ENCODE measurements at regions not wholly inside any gene's neighbourhood (a gene's known extent, or its start where the extent isn't known, plus 50 kb on each side); places are given as distances from the start of the nearest gene placed in this dataset.

GRCh38 chr4:3704669-3705068, 61.5 kb upstream of the ADRA2C start:
- no peak for DNase-seq

- no peak for DNase-seq
Observed at GRCh38 chr4:3703677-3704521, 62.3 kb upstream of the ADRA2C start.

- peak in 1 of 2 experiments; percentile 19 for DNase-seq
Observed at GRCh38 chr4:3703343-3703676, 62.9 kb upstream of the ADRA2C start.

- no peak for DNase-seq
Observed at GRCh38 chr4:3702561-3703221, 63.5 kb upstream of the ADRA2C start.

- no peak for DNase-seq
Observed at GRCh38 chr4:3701736-3702560, 64.2 kb upstream of the ADRA2C start.

- DNase-seq: no peak
Observed at GRCh38 chr4:3701271-3701734, 64.9 kb upstream of the ADRA2C start.

- DNase-seq: no peak
Observed at GRCh38 chr4:3700736-3701135, 65.4 kb upstream of the ADRA2C start.

- no peak for DNase-seq
Observed at GRCh38 chr4:3700223-3700622, 66.0 kb upstream of the ADRA2C start.

- DNase-seq: no peak
Observed at GRCh38 chr4:3699678-3700077, 66.5 kb upstream of the ADRA2C start.

GRCh38 chr4:3699261-3699660, 66.9 kb upstream of the ADRA2C start:
- DNase-seq: no peak

- DNase-seq: no peak
Observed at GRCh38 chr4:3697033-3697432, 69.2 kb upstream of the ADRA2C start.

- no peak for DNase-seq
Observed at GRCh38 chr4:3690551-3691152, 75.5 kb upstream of the ADRA2C start.

GRCh38 chr4:3689576-3690550, 76.3 kb upstream of the ADRA2C start:
- DNase-seq: no peak

- no peak for DNase-seq
Observed at GRCh38 chr4:3689006-3689405, 77.2 kb upstream of the ADRA2C start.

- no peak for DNase-seq
Observed at GRCh38 chr4:3688018-3688998, 77.9 kb upstream of the ADRA2C start.

GRCh38 chr4:3687538-3687937, 78.6 kb upstream of the ADRA2C start:
- no peak for DNase-seq

- DNase-seq: no peak
Observed at GRCh38 chr4:3686753-3687152, 79.4 kb upstream of the ADRA2C start.

- DNase-seq: no peak
Observed at GRCh38 chr4:3685081-3685645, 81.0 kb upstream of the ADRA2C start.

GRCh38 chr4:3684546-3684945, 81.6 kb upstream of the ADRA2C start:
- DNase-seq: no peak

GRCh38 chr4:3683744-3684421, 82.3 kb upstream of the ADRA2C start:
- DNase-seq: no peak

Measured in NCI-H524 (cell line).